Uterus (tissue), 2 donors: ENCODE measurements at regions not wholly inside any gene's neighbourhood (a gene's known extent, or its start where the extent isn't known, plus 50 kb on each side); places are given as distances from the start of the nearest gene placed in this dataset.

ENCODE experiments used
- CTCF ChIP-seq, 4 experiments: fragments of 200-600 bp in 2 of 4; fragments of 450-650 bp in 2 of 4; sonication (generic) in 2 of 4; IDR thresholded peaks; one replicate each; pipeline ENCODE4 v1.5.1; 2016 to 2019; ENCODE audit warnings: antibody characterized with exemption in 4 of 4, mild to moderate bottlenecking in 2 of 4, moderate library complexity in 1 of 4
- POLR2A ChIP-seq, 2 donors: fragments of 450-650 bp; IDR thresholded peaks; one replicate each; pipeline ENCODE4 v1.6.1; 2016; ENCODE audit warnings: antibody characterized with exemption in 2 of 2, mild to moderate bottlenecking in 1 of 2, moderate library complexity in 1 of 2

- TF ChIP-seq CTCF (IDR thresholded peaks at IDR 0.05) (no peak), POLR2A (IDR thresholded peaks at IDR 0.05) (no peak)
Observed at GRCh38 chr3:177852001-177852807, 654.9 kb upstream of the TBL1XR1 start.
